22Rv1 (cell line): ENCODE measurements at regions not wholly inside any gene's neighbourhood (a gene's known extent, or its start where the extent isn't known, plus 50 kb on each side); places are given as distances from the start of the nearest gene placed in this dataset.

ENCODE experiments used
- ZFX ChIP-seq: fragments of 450-650 bp; IDR thresholded peaks from 2 replicates; pipeline ENCODE4 v1.6.1; 2017; ENCODE audit warnings: antibody characterized with exemption, borderline replicate concordance
- TF ChIP-seq, protein P1 (sequence below): fragments of 450-650 bp; IDR thresholded peaks from 2 replicates; pipeline ENCODE4 v1.5.1; 2017; ENCODE audit warnings: mild to moderate bottlenecking

DNA sequence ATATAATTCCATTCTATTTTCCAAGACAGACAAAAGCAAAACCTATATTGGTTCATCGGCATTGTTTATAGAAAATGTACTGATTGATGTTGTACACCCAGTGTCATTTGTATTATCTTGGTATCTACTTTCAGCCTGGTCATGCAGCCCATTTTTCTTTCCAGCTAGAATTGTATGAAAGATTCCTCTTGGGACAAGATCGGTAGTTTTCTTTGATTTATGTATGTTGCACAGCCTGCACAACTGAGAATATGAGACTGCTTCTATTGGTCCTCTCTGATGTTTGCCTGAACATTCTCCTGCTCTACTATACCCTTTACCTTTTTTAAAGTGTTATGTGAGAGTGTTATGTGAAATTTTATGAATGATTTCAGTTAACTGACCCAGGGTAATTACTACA lies 487.7 kb upstream of the PRR20A start:
- TF ChIP-seq, protein P1, sequence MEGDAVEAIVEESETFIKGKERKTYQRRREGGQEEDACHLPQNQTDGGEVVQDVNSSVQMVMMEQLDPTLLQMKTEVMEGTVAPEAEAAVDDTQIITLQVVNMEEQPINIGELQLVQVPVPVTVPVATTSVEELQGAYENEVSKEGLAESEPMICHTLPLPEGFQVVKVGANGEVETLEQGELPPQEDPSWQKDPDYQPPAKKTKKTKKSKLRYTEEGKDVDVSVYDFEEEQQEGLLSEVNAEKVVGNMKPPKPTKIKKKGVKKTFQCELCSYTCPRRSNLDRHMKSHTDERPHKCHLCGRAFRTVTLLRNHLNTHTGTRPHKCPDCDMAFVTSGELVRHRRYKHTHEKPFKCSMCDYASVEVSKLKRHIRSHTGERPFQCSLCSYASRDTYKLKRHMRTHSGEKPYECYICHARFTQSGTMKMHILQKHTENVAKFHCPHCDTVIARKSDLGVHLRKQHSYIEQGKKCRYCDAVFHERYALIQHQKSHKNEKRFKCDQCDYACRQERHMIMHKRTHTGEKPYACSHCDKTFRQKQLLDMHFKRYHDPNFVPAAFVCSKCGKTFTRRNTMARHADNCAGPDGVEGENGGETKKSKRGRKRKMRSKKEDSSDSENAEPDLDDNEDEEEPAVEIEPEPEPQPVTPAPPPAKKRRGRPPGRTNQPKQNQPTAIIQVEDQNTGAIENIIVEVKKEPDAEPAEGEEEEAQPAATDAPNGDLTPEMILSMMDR = no peak
- TF ChIP-seq ZFX = no peak
